ENCODE measurements at regions not wholly inside any gene's neighbourhood (a gene's known extent, or its start where the extent isn't known, plus 50 kb on each side); places are given as distances from the start of the nearest gene placed in this dataset.

GRCh38 chr2:15702452-15702851 is 110.8 kb downstream of the DDX1 start:
- no peak for TF ChIP-seq CTCF (IDR thresholded peaks at IDR 0.05)
- TF ChIP-seq ZFX (IDR thresholded peaks at IDR 0.05; ENCODE audit: borderline replicate concordance), result no peak
- no peak overlapping the region for H3K27ac ChIP-seq

GRCh38 chr2:15703365-15703869 is 111.7 kb downstream of the DDX1 start:
- no peak overlapping the region for H3K27ac ChIP-seq
- TF ChIP-seq CTCF (IDR thresholded peaks at IDR 0.05) (no peak), ZFX (IDR thresholded peaks at IDR 0.05; ENCODE audit: borderline replicate concordance) (no peak)

GRCh38 chr2:15704086-15704787 is 112.6 kb downstream of the DDX1 start:
- no peak for TF ChIP-seq CTCF (IDR thresholded peaks at IDR 0.05)
- no peak for TF ChIP-seq ZFX (IDR thresholded peaks at IDR 0.05; ENCODE audit: borderline replicate concordance)
- H3K27ac ChIP-seq, result no peak overlapping the region

GRCh38 chr2:15704788-15705115 is 113.1 kb downstream of the DDX1 start:
- no peak overlapping the region for H3K27ac ChIP-seq
- no peak for TF ChIP-seq CTCF (IDR thresholded peaks at IDR 0.05)
- TF ChIP-seq ZFX (IDR thresholded peaks at IDR 0.05; ENCODE audit: borderline replicate concordance), result no peak

- TF ChIP-seq ZFX (IDR thresholded peaks at IDR 0.05; ENCODE audit: borderline replicate concordance), result no peak
- no peak for TF ChIP-seq CTCF (IDR thresholded peaks at IDR 0.05)
These were observed 113.6 kb downstream of the DDX1 start for GRCh38 chr2:15705310-15705709.

GRCh38 chr2:15705839-15706386 is 114.2 kb downstream of the DDX1 start:
- TF ChIP-seq CTCF (IDR thresholded peaks at IDR 0.05), result no peak
- TF ChIP-seq ZFX (IDR thresholded peaks at IDR 0.05; ENCODE audit: borderline replicate concordance), result no peak
- no peak overlapping the region for H3K27ac ChIP-seq

More at GRCh38 chr2:15705310-15705709, 113.6 kb downstream of the DDX1 start:
- H3K27ac ChIP-seq, result no peak overlapping the region

- no peak overlapping the region for H3K27ac ChIP-seq
- no peak for TF ChIP-seq CTCF (IDR thresholded peaks at IDR 0.05)
- TF ChIP-seq ZFX (IDR thresholded peaks at IDR 0.05; ENCODE audit: borderline replicate concordance), result no peak
These were observed 114.8 kb downstream of the DDX1 start for GRCh38 chr2:15706424-15706823.

Measured in 22Rv1 (cell line).